H1 (cell line): ENCODE measurements at regions not wholly inside any gene's neighbourhood (a gene's known extent, or its start where the extent isn't known, plus 50 kb on each side); places are given as distances from the start of the nearest gene placed in this dataset.

Experiments
- BRCA1 ChIP-seq: IDR thresholded peaks from 2 replicates; pipeline ENCODE4 v1.6.1; 2012; ENCODE audit warnings: low read depth, low read length, improper control_type of control experiment
- POLR2A ChIP-seq, 2 experiments: IDR thresholded peaks; 1 replicate in 1 of 2; 2 replicates in 1 of 2; pipeline ENCODE4 v1.6.1; 2011; ENCODE audit warnings: low read depth in 2 of 2, low read length in 2 of 2, mild to moderate bottlenecking in 2 of 2; ENCODE audit errors: control extremely low read depth in 1 of 2
- POU5F1 ChIP-seq: IDR thresholded peaks from 2 replicates; pipeline ENCODE4 v1.6.1; 2011; ENCODE audit warnings: low read depth, mild to moderate bottlenecking, low read length, moderate library complexity
- RFX5 ChIP-seq: IDR thresholded peaks from 2 replicates; pipeline ENCODE4 v1.6.1; 2011; ENCODE audit warnings: low read depth, low read length, improper control_type of control experiment, borderline replicate concordance
- SRF ChIP-seq: IDR thresholded peaks from 2 replicates; pipeline ENCODE4 v1.6.1; 2011; ENCODE audit warnings: mild to moderate bottlenecking, low read depth, low read length, moderate library complexity
- TAF1 ChIP-seq: IDR thresholded peaks from 2 replicates; pipeline ENCODE4 v1.6.1; 2011; ENCODE audit warnings: mild to moderate bottlenecking, low read depth, low read length
- TF ChIP-seq, protein P1 (sequence below), 3 experiments: IDR thresholded peaks; 1 replicate in 2 of 3; 2 replicates in 1 of 3; pipeline versions ENCODE4 v1.5.1 to v1.6.1; 2011; ENCODE audit warnings: low read length in 3 of 3, mild to moderate bottlenecking in 3 of 3, inconsistent platforms in 2 of 3, low read depth in 1 of 3, moderate library complexity in 1 of 3; ENCODE audit not compliant: insufficient read depth in 1 of 3; ENCODE audit errors: control extremely low read depth in 1 of 3
- TF ChIP-seq, protein P2 (sequence below): IDR thresholded peaks from 2 replicates; pipeline ENCODE4 v1.6.1; 2012; ENCODE audit warnings: low read length, inconsistent platforms

DNA sequence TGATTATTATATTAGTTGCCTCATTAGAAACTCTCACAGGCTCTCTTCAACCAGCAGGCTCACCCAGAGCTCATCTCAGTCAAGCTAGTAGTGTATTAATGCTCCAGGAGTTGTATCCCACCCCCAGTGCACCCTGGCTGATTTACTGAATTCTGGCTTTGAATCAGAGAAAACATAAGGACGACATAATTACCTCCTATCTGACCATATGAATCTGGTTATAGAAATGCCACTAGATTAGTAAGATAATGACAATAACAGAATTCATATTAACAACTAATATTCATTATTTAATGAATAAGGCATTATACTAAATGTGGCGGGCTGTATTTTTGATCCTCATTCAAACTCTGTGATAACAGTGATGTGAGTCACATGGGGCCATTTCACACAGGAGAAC lies 1066.7 kb downstream of the TTLL7 start:
- no peak for TF ChIP-seq POU5F1
- no peak for TF ChIP-seq RFX5
- TF ChIP-seq POLR2A (IDR thresholded peaks at IDR 0.05; ENCODE audit: control extremely low read depth in 1 of 2, low read depth in 2 of 2, low read length in 2 of 2): no peak
- TF ChIP-seq SRF: no peak
- TF ChIP-seq TAF1: no peak
- TF ChIP-seq, protein P1, sequence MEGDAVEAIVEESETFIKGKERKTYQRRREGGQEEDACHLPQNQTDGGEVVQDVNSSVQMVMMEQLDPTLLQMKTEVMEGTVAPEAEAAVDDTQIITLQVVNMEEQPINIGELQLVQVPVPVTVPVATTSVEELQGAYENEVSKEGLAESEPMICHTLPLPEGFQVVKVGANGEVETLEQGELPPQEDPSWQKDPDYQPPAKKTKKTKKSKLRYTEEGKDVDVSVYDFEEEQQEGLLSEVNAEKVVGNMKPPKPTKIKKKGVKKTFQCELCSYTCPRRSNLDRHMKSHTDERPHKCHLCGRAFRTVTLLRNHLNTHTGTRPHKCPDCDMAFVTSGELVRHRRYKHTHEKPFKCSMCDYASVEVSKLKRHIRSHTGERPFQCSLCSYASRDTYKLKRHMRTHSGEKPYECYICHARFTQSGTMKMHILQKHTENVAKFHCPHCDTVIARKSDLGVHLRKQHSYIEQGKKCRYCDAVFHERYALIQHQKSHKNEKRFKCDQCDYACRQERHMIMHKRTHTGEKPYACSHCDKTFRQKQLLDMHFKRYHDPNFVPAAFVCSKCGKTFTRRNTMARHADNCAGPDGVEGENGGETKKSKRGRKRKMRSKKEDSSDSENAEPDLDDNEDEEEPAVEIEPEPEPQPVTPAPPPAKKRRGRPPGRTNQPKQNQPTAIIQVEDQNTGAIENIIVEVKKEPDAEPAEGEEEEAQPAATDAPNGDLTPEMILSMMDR (IDR thresholded peaks at IDR 0.05; ENCODE audit: control extremely low read depth in 1 of 3, insufficient read depth in 1 of 3, low read depth in 1 of 3, low read length in 3 of 3): no peak
- TF ChIP-seq BRCA1: no peak
- TF ChIP-seq, protein P2, sequence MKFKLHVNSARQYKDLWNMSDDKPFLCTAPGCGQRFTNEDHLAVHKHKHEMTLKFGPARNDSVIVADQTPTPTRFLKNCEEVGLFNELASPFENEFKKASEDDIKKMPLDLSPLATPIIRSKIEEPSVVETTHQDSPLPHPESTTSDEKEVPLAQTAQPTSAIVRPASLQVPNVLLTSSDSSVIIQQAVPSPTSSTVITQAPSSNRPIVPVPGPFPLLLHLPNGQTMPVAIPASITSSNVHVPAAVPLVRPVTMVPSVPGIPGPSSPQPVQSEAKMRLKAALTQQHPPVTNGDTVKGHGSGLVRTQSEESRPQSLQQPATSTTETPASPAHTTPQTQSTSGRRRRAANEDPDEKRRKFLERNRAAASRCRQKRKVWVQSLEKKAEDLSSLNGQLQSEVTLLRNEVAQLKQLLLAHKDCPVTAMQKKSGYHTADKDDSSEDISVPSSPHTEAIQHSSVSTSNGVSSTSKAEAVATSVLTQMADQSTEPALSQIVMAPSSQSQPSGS: no peak
